ENCODE measurements at regions not wholly inside any gene's neighbourhood (a gene's known extent, or its start where the extent isn't known, plus 50 kb on each side); places are given as distances from the start of the nearest gene placed in this dataset.

GRCh38 chr9:117775591-117775990 is 71.4 kb downstream of the TLR4 start:
- intact Hi-C loops (cut with DNase I), result loop anchor here in 1 of 2 donors (10.0 kb wide), 1 partner anchor 71 kb away; the partner anchor contains the start of gene TLR4
- DNase-seq (no peak), ATAC-seq (no peak)

DNA sequence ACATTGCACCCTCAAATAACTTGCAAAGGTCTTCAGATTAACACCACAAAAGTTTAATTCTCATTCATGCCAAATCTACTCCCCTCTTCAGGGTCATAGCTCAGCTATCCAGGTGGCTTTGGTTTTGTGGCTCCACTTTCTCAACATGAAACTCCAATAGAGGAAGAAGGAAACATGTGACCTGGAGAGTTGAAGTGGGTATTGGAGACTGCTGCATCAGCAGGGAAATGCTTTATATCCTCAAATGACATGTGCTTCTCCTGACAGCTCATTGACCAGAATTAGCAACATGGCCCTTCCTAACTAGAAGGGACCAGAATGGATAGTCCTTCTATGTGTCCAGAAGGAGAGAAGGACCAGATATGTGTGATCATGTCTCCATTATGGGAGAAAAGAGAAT is 73.6 kb downstream of the TLR4 start:
- ATAC-seq, result peak in 1 of 2 donors; percentile 65
- DNase-seq, result no peak
- intact Hi-C loops (cut with DNase I), result loop anchor here in 1 of 2 donors (10.0 kb wide), 1 partner anchor 73 kb away; the partner anchor contains the start of gene TLR4

GRCh38 chr9:117779760-117780159 is 75.6 kb downstream of the TLR4 start:
- intact Hi-C loops (cut with DNase I), result loop anchor here (5.0 to 10.0 kb wide), 3 partner anchors 75 to 1585 kb away; partner anchors contain the start of genes BRINP1 (in 1 of the 2) and TLR4 (in 1 of the 2)
- DNase-seq (no peak), ATAC-seq (no peak)

GRCh38 chr9:117782931-117783788 is 79.0 kb downstream of the TLR4 start:
- intact Hi-C loops (cut with DNase I), result loop anchor here (5.0 to 10.0 kb wide), 2 partner anchors 141 to 1582 kb away; partner anchors contain the start of gene BRINP1 (in 1 of the 2)

DNA sequence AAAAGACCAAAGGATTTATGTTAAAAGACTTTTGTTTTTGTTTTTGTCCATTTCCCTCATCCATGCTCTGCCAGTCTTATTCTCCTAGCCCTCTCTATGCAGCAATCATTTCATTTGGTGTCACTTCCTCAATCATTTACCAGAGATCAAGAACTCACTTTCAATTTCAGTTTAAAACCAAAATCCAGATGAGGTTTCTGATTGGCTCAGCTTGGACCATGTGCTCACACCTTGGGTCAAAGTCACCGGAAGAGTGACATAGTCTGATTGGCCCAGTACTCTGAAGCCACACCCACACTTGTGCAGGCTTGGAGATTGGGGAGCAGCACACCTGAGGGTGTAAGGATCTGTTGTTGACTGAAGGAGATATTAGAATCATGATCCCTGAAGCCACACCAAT is 79.6 kb downstream of the TLR4 start:
- ATAC-seq (peak; percentile 38 to 71), DNase-seq (no peak)
- intact Hi-C loops (cut with DNase I), result loop anchor here (5.0 to 10.0 kb wide), 2 partner anchors 142 to 1581 kb away; partner anchors contain the start of gene BRINP1 (in 1 of the 2)

More at GRCh38 chr9:117782931-117783788, 79.0 kb downstream of the TLR4 start:
- peak; percentile 76 for DNase-seq
- peak; percentile 87 to 97 for ATAC-seq

- DNase-seq, result no peak
- intact Hi-C loops (cut with DNase I), result loop anchor here (5.0 to 10.0 kb wide), 2 partner anchors 143 to 1580 kb away; partner anchors contain the start of gene BRINP1 (in 1 of the 2)
- ATAC-seq, result no peak
These were observed 80.8 kb downstream of the TLR4 start for GRCh38 chr9:117784996-117785395.

GRCh38 chr9:117787746-117788145 is 83.5 kb downstream of the TLR4 start:
- ATAC-seq (no peak), DNase-seq (no peak)
- intact Hi-C loops (cut with DNase I), result loop anchor here in 1 of 2 donors (10.0 kb wide), 1 partner anchor 1577 kb away; the partner anchor contains the start of gene BRINP1

DNA sequence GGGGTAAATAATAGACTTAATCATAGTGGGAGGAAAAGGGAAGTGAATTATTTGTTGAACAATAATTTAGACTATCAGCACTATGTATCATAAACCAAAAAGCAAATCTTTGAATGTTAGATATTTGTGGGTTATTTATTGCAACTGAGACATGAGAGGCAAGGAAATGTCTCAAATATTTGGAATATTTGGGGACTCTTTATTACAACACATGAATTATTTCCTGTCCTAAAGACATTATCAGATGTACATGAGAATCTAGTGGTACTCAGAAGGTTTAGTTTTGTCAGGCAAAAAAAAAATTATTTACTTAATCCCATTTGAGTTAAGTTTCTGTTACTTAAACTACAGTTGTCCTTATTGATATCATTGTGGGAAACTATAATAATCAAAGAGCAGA is 91.1 kb downstream of the TLR4 start:
- intact Hi-C loops (cut with DNase I), result no loop called here
- ATAC-seq (no peak), DNase-seq (no peak)

GRCh38 chr9:117796681-117797080 is 92.5 kb downstream of the TLR4 start:
- intact Hi-C loops (cut with DNase I), result no loop called here
- no peak for DNase-seq
- no peak for ATAC-seq

- DNase-seq (no peak), ATAC-seq (no peak)
- intact Hi-C loops (cut with DNase I), result no loop called here
These were observed 96.2 kb downstream of the TLR4 start for GRCh38 chr9:117800389-117800788.

DNA sequence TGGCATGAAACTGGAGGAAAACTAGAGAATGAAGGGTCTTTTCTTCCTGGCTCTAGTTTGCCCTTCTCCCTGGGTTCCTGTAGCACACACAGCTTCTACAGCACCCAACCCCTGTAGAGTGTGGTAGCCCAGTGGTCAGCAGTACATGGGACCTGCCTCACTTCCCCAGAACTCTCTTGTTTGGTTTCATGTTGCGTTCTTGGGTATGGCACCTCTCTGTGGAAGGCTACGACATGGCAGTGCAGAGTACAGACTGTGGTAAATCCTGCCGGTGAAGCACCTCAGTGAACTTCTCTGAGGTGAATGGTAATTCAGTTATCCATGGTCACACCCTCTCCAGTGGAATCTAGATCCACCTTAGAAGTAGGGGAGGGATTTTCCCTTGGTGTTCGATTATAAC is 105.5 kb downstream of the TLR4 start:
- intact Hi-C loops (cut with DNase I), result no loop called here
- DNase-seq, result no peak
- no peak for ATAC-seq

DNA sequence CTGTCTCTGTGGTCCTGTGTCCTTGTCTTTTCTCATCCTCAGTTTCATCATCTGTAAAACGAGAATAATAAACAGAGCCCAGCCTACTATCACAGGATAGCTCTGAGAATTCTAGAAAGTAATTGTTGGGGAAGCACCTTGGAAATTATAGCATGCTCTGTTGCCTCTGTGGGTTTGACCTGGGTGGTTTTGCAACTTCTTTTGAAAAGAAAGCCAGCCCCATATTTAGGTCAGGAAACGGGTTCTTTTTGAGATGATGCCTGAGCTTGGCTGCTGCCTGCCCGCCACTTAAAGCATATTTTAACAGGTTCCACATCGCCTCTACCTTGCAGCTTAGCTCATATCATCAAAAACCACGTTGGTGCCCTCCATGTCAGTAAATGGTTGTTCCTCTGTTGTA is 111.1 kb downstream of the TLR4 start:
- ATAC-seq (no peak), DNase-seq (no peak)
- intact Hi-C loops (cut with DNase I), result no loop called here

DNA sequence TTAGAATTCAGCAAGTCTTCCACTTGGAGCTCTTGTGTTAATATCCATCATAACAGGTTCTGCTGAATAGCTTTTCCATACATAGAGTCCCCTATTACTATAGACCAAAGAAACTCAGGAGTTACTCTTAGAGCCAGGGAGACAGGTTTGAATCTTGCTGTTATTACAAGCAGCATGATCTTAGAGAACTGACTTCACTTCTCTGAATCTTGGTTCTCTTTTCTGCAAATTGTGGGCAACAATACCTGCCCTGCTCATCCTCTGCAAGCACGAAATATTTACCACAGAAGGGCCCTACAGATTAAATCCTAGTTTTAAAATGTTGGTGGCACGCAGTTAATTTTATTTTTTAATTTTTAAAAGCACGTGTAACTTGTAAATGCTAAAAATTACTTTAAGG is 111.7 kb downstream of the TLR4 start:
- DNase-seq, result no peak
- ATAC-seq, result no peak
- intact Hi-C loops (cut with DNase I), result no loop called here

DNA sequence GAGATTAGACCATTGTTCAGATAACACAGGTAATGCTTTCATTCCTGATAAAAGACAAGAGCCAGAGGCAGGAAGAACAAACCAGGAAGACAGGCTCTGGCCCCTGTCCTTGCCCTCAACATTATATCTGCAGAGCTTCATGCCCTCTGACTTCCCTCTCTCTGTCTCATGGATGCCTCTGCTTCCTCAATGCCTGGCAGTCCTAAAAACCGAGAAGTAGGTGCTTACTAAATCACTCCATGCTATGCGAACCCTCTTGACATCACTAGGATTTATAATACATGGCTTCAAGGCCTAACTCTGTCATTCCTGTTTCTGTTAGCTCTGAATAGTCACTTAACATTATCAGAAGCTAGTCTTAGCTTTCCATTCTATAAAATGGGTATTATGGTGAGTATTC is 117.8 kb downstream of the TLR4 start:
- intact Hi-C loops (cut with DNase I), result no loop called here
- no peak for ATAC-seq
- DNase-seq, result no peak

GRCh38 chr9:117823576-117823975 is 119.4 kb downstream of the TLR4 start:
- no peak for DNase-seq
- ATAC-seq, result no peak
- intact Hi-C loops (cut with DNase I), result no loop called here

- ATAC-seq, result peak in 1 of 2 donors; percentile 47
- no peak for DNase-seq
- intact Hi-C loops (cut with DNase I), result no loop called here
These were observed 121.6 kb downstream of the TLR4 start for GRCh38 chr9:117825609-117826347.

DNA sequence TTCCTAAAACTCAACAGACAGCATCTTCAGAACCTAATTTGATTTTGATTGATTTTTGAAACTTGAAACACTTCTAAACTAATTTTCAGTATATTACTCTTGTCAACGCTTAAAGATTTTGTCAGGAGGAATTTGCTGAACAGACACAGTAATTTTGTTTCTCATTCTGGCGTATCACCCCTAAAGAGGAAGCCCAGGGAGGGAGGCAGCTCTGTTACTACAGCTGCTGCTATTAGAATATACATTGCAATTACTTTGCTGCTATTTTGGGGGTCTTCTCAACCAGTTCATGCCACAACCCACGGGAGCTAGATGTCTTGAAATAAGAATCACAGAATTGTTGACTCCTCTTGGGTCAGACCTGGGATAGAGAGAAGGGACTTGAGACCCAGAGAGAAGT is 122.6 kb downstream of the TLR4 start:
- intact Hi-C loops (cut with DNase I), result no loop called here
- ATAC-seq (no peak), DNase-seq (no peak)

DNA sequence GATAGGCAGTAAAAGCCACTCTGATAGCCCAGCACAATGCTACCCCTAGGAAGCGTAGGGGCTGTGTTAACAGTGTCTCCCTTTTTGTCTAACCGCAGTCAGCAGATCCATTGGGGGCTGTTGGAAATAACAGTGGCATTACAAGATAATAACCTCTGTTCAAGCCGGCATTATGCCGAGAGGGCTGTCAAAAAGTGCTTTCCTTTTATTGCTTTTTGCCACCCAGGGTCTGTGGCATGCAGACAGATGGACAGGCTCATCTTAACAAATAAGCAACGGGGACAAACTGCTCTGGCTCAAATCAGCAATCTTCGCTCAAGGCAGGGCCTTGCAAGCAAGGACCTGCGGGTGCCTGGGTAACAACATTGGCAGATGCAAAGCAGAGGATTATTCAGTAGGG is 123.3 kb downstream of the TLR4 start:
- no peak for ATAC-seq
- intact Hi-C loops (cut with DNase I), result no loop called here
- DNase-seq, result no peak

DNA sequence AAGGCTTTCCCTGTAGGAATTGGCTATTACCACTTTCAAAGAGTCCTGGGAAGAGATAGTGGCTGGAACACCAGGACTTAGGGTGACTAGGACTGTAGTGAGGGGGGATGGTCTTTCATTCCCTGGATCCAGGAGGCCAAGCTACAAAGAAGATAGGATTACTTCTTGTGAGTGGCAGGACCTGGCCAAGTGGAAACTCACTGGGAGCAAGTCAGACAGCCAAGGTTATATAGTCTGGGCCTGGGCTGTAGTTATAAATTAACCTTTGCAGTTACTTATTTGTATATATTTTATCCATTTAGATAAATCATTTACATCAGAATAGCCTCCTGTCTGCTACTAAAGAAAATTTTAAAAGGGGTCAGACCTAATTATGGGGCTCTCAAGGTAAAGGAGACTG is 124.3 kb downstream of the TLR4 start:
- intact Hi-C loops (cut with DNase I), result no loop called here
- no peak for DNase-seq
- no peak for ATAC-seq

DNA sequence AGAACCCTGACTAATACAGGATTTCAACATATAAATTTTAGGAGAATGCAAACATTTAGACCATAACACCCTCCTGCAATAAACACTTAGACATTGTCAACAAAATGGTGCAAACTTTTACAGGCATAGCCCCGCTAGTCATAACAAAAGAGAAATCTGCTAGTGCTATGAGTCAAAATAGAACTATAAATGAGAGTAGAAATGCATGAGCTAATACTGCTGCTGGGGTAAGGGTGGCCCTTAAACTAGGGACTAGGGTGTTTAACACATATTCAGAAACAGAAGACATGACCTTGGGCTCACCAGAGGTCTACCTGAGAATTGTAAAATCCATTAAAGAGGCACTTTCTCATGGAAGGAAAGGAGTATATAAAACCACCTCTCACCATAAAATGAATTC is 131.6 kb downstream of the TLR4 start:
- ATAC-seq, result no peak
- no peak for DNase-seq
- intact Hi-C loops (cut with DNase I), result no loop called here
